ENCODE measurements at regions not wholly inside any gene's neighbourhood (a gene's known extent, or its start where the extent isn't known, plus 50 kb on each side); places are given as distances from the start of the nearest gene placed in this dataset.

DNA sequence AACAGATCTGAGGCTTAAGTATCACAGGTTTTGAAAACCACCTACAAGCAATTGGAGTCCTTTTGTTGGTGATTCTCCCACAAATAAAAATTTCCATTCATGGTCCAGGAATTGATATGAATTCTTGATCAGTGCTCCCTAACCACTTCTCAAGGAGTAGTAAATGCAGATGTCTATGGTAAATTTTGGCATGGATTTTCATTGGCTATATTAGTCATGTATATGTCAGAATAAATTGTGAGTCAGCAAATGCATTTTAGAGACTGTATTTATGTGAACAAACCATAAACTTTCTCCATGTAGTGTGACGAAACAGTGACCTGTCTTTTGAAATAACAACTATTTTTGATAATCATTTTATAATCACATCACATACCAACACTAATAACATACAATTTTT, 611.1 kb downstream of the HTR1A start:
- Histone ChIP-seq H3K27me3 (ENCODE audit: insufficient read depth, low read length) (no peaks in the 10 kb centered on the region), H3K4me3 (ENCODE audit: low read length) (no peak overlapping the region), H3K9me3 (ENCODE audit: low read length) (no peaks in the 10 kb centered on the region), H2AFZ (ENCODE audit: low read depth, low read length) (no peak overlapping the region), H3K36me3 (ENCODE audit: insufficient read depth, low read length) (no peaks in the 10 kb centered on the region), H3K4me1 (ENCODE audit: insufficient read depth, low read length) (no peaks in the 10 kb centered on the region)

DNA sequence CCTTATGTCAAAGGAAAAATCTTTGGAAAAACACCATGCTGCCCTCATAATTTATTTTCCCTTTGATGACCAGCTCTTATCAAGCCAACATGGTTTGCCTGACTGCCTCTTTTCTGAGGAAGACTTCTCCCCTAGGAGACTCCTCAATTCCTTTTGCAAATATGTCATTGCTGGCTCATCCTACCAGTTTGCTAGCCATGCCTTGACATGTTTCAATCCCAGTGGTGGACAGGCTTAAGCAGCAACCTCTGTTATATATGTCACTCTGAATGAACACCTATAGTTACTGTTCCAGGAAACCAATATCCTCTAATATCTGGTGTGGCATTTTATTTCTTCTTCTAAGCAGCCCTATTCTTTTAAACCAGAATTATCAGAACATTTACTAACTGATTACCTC, 615.8 kb downstream of the HTR1A start:
- no peak overlapping the region for H3K4me3 ChIP-seq (ENCODE audit: low read length)
- no peak overlapping the region for H2AFZ ChIP-seq (ENCODE audit: low read depth, low read length)
- H3K9me3 ChIP-seq (ENCODE audit: low read length), result no peaks in the 10 kb centered on the region
- H3K36me3 ChIP-seq (ENCODE audit: insufficient read depth, low read length), result no peaks in the 10 kb centered on the region
- no peaks in the 10 kb centered on the region for H3K27me3 ChIP-seq (ENCODE audit: insufficient read depth, low read length)
- no peaks in the 10 kb centered on the region for H3K4me1 ChIP-seq (ENCODE audit: insufficient read depth, low read length)

DNA sequence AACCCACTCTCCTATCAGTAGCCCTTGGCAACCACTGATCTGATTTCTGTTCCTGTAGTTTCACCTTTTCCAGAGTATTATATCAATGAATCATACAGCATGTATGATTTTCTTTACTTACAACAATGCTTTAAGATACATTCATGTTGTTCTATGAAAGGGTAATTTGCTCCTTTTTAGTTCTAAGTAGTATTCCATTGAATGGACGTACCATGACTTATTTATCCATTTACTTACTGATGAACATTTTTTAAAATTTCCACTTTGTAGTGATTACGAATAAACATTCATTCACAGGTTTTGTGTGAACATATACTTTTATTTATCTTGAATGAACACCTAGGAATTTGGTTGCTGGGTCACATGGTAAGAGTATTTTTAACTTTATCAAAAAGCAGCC, 620.8 kb downstream of the HTR1A start:
- no peaks in the 10 kb centered on the region for H3K9me3 ChIP-seq (ENCODE audit: low read length)
- H2AFZ ChIP-seq (ENCODE audit: low read depth, low read length), result no peak overlapping the region
- no peaks in the 10 kb centered on the region for H3K36me3 ChIP-seq (ENCODE audit: insufficient read depth, low read length)
- H3K27me3 ChIP-seq (ENCODE audit: insufficient read depth, low read length), result no peaks in the 10 kb centered on the region
- no peak overlapping the region for H3K4me3 ChIP-seq (ENCODE audit: low read length)
- H3K4me1 ChIP-seq (ENCODE audit: insufficient read depth, low read length), result no peaks in the 10 kb centered on the region

DNA sequence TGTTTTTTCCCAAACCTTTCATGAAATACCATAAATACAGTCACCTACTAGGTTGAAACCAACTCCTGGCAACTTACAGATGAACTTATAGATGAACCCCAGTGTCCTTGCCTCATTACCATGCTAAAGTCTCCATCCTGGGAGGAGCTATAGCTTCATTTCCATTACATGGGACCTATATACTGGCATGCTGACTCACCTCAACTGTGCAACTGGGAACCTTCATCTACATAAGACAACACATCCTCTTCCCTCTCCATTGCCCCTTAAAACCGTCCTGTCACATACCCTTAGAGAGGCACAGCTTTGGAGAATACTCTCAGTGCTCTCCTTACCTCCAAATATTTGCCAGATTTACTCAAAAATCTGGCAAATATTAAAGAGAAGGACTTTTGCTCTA, 638.3 kb downstream of the HTR1A start:
- H3K9me3 ChIP-seq (ENCODE audit: low read length), result no peaks in the 10 kb centered on the region

DNA sequence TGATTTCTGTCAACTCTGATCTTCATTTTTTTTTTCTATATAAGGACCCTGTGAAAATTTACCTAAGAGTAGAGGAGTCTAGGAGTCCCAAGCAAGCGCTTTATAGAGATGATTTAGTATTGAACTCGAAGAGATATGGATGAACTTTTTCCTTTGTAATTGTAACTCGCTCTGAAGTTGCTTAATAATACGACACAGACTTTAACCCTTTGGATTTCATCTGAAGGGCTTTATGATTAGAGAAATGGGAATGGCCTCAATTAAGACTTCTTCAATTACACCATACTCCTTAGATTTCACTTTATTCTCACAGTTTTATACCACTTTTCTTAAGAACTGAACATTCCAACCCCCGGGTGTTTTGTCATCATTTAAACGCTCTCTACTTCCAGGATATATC, 647.7 kb downstream of the HTR1A start:
- H3K4me1 ChIP-seq (ENCODE audit: insufficient read depth, low read length), result no peaks in the 10 kb centered on the region
- no peaks in the 10 kb centered on the region for H3K9me3 ChIP-seq (ENCODE audit: low read length)
- no peaks in the 10 kb centered on the region for H3K27me3 ChIP-seq (ENCODE audit: insufficient read depth, low read length)
- H2AFZ ChIP-seq (ENCODE audit: low read depth, low read length), result no peak overlapping the region
- H3K4me3 ChIP-seq (ENCODE audit: low read length), result no peak overlapping the region
- no peaks in the 10 kb centered on the region for H3K36me3 ChIP-seq (ENCODE audit: insufficient read depth, low read length)

More for the DNA sequence above, 638.3 kb downstream of the HTR1A start:
- Histone ChIP-seq H3K4me1 (ENCODE audit: insufficient read depth, low read length) (no peaks in the 10 kb centered on the region), H2AFZ (ENCODE audit: low read depth, low read length) (no peak overlapping the region), H3K4me3 (ENCODE audit: low read length) (no peak overlapping the region), H3K36me3 (ENCODE audit: insufficient read depth, low read length) (no peaks in the 10 kb centered on the region), H3K27me3 (ENCODE audit: insufficient read depth, low read length) (no peaks in the 10 kb centered on the region)

DNA sequence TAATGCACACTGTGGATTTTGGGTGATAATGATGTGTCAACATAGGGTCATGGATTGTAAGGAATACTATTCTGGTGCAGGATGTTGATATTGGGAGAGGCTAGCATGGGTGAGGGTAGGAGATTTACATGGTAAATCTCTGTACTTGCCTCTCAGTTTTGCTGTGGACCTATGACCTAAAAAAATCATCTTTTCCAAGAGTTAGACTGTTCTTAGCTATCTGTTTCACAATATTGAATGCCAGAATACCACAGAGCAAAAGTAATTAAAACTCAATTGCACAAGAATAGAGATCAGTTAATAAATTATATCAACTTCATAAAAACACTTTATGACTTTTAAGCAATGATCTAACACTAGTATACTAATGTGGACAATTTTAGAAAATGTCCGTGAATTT, 651.6 kb downstream of the HTR1A start:
- no peaks in the 10 kb centered on the region for H3K9me3 ChIP-seq (ENCODE audit: low read length)
- no peak overlapping the region for H3K4me3 ChIP-seq (ENCODE audit: low read length)
- no peaks in the 10 kb centered on the region for H3K4me1 ChIP-seq (ENCODE audit: insufficient read depth, low read length)
- H2AFZ ChIP-seq (ENCODE audit: low read depth, low read length), result no peak overlapping the region
- H3K27me3 ChIP-seq (ENCODE audit: insufficient read depth, low read length), result no peaks in the 10 kb centered on the region
- H3K36me3 ChIP-seq (ENCODE audit: insufficient read depth, low read length), result no peaks in the 10 kb centered on the region

DNA sequence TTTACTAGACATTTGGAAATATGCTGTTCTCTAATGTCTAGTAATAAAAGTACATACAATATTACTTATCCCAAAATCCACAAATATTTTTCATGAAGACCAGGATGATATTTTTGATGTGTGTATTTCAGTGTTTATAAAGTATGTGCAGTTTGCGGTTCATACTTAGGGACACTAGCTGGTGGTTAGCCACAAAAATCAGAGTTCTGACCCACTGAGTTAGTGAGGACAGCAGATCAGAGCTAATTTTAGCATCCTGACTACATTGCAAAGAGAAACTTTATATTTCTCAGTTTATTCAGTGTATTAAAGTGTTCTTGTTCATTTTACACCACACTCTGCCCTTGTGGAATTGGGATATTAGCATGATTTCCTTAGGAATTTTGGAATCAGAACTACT, 655.3 kb downstream of the HTR1A start:
- Histone ChIP-seq H3K4me1 (ENCODE audit: insufficient read depth, low read length) (no peaks in the 10 kb centered on the region), H3K36me3 (ENCODE audit: insufficient read depth, low read length) (no peaks in the 10 kb centered on the region), H3K27me3 (ENCODE audit: insufficient read depth, low read length) (no peaks in the 10 kb centered on the region), H3K4me3 (ENCODE audit: low read length) (no peak overlapping the region), H3K9me3 (ENCODE audit: low read length) (no peaks in the 10 kb centered on the region), H2AFZ (ENCODE audit: low read depth, low read length) (no peak overlapping the region)

DNA sequence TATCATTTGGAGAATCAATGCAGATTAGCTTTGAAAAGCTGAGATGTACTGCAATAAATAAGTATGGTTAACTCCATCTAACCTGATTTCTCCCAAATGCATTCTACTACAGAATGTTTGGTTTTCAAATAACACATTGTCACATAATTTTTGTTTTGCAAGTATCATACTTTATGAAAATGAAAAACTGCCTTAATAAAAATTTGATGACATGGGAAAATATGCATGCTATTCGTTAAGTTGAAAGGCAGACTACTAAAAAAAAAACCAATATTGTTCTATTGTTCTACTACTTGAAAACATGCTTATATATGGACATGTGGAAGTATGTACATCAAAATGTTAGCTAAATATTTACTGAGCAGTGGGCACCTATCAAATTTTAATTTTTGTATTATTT, 668.9 kb downstream of the HTR1A start:
- Histone ChIP-seq H3K27me3 (ENCODE audit: insufficient read depth, low read length) (no peaks in the 10 kb centered on the region), H3K4me3 (ENCODE audit: low read length) (no peak overlapping the region), H3K9me3 (ENCODE audit: low read length) (no peaks in the 10 kb centered on the region), H3K4me1 (ENCODE audit: insufficient read depth, low read length) (no peaks in the 10 kb centered on the region), H2AFZ (ENCODE audit: low read depth, low read length) (no peak overlapping the region), H3K36me3 (ENCODE audit: insufficient read depth, low read length) (no peaks in the 10 kb centered on the region)

DNA sequence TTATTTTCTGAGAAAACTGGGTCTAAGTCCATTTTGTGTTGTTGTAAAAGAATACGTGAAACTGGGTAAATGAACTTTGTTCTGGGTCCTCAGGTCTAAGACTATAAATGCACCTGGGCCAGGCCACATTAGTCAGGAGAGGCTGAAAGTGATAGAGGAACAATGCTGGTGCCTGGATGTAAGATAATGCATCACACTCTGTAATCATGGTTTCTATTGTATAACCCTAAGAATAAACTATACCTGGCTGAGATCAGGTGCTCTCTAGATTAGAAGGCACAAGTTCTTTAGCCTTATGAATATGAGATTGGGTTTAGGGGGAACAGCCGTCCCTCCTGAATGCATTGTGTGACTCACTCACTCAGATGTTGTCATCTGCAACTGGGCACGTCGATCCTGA, 675.5 kb downstream of the HTR1A start:
- no peaks in the 10 kb centered on the region for H3K36me3 ChIP-seq (ENCODE audit: insufficient read depth, low read length)
- H3K9me3 ChIP-seq (ENCODE audit: low read length), result no peaks in the 10 kb centered on the region
- no peak overlapping the region for H3K4me3 ChIP-seq (ENCODE audit: low read length)
- H3K27me3 ChIP-seq (ENCODE audit: insufficient read depth, low read length), result no peaks in the 10 kb centered on the region
- H3K4me1 ChIP-seq (ENCODE audit: insufficient read depth, low read length), result no peaks in the 10 kb centered on the region
- H2AFZ ChIP-seq (ENCODE audit: low read depth, low read length), result no peak overlapping the region

DNA sequence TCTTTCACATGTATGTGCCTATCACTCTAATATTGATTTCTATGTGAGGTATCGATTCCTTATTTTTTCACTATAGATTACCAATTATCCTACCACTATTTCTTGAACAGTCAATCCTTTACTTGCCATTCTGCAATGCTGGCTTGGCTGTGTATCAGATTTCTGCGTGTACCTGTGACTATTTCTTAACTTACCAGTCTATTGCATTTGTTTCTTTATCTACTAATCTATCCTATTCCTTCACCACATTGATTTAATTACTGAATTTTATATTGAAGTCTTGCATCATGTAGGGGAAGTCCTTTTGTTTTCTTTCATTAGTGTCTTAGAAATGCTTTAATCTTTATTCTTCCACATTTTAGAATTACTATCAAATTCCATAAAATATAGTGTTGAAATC, 684.8 kb downstream of the LRRC70 start:
- Histone ChIP-seq H3K4me3 (ENCODE audit: low read length) (no peak overlapping the region), H2AFZ (ENCODE audit: low read depth, low read length) (no peak overlapping the region), H3K36me3 (ENCODE audit: insufficient read depth, low read length) (no peaks in the 10 kb centered on the region), H3K9me3 (ENCODE audit: low read length) (no peaks in the 10 kb centered on the region), H3K4me1 (ENCODE audit: insufficient read depth, low read length) (no peaks in the 10 kb centered on the region), H3K27me3 (ENCODE audit: insufficient read depth, low read length) (no peaks in the 10 kb centered on the region)

DNA sequence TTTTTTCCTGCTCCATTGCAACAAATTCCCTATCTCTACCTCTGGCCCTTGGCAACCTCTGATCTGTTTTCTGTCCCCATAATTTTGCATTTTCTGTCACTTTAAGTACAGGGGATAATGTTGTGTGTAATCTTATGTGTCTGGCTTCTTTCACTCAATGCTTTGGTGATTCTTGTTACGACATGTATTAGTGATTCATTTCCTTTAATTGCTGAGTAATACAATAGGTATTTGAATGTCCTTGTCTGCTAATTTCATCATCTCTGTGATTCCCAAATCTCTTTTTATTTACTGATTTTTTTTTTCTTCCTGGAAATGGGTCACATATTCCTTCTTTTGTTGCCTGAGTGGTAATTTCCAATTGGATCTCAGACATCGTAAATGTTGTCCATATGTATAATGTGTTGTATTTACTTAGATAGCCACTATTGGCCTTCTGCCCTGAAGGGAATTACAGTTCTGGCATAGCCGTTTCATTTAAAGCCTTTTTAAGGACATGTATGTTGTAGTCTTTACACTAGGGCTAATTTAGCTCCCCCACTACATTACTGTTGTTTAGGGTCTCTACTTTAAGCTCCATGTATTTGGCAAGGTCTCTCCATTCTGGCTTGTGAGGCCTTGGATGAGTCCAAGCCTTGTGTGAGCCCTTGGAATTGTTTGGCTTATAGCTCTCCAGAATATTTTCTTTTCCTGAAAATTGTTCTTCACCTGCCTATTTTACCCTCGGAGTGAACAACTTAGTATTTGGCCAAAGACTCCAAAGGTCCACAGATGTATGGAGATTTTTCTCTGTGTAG, 683.8 kb downstream of the LRRC70 start:
- Histone ChIP-seq H3K36me3 (ENCODE audit: insufficient read depth, low read length) (no peaks in the 10 kb centered on the region), H2AFZ (ENCODE audit: low read depth, low read length) (no peak overlapping the region), H3K4me3 (ENCODE audit: low read length) (no peak overlapping the region), H3K9me3 (ENCODE audit: low read length) (no peaks in the 10 kb centered on the region), H3K4me1 (ENCODE audit: insufficient read depth, low read length) (no peaks in the 10 kb centered on the region), H3K27me3 (ENCODE audit: insufficient read depth, low read length) (no peaks in the 10 kb centered on the region)

DNA sequence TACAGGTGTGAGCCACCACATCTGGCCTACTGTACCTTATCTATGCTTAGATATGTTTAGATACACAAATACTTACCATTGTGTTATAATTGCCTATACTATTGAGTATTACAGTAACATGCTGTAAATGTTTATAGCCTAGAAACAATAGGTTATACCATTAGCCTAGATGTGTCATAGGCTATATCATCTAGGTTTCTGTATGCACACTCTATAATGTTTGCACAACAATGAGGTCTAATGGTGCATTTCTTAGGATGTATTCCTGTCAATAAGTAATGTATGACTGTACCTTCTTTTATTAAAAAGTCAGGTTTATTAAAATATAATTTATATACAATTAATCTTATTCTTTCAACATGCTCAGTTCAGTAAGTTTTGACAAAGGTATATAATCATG, 683.1 kb downstream of the LRRC70 start:
- H3K9me3 ChIP-seq (ENCODE audit: low read length), result no peaks in the 10 kb centered on the region
- no peaks in the 10 kb centered on the region for H3K36me3 ChIP-seq (ENCODE audit: insufficient read depth, low read length)
- H3K4me3 ChIP-seq (ENCODE audit: low read length), result no peak overlapping the region
- no peaks in the 10 kb centered on the region for H3K4me1 ChIP-seq (ENCODE audit: insufficient read depth, low read length)
- H2AFZ ChIP-seq (ENCODE audit: low read depth, low read length), result no peak overlapping the region
- H3K27me3 ChIP-seq (ENCODE audit: insufficient read depth, low read length), result no peaks in the 10 kb centered on the region

DNA sequence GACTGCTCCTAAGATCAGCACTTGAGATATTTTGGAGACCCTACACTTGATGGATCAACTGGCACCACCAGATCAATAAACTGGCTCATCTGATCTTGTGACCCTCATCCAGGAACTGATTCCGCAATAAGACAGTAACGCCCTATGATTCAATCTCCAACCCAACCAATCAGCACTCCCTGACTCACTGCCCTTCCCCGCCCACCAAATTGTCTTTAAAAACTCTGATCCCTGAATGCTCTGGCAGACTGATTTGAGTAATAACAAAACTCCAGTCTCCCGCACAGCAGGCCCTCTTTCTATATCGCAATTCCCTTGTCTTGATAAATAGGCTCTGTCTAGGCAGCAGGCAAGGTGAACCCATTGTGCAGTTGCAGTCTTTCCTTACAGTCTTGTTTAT, 677.0 kb downstream of the LRRC70 start:
- Histone ChIP-seq H2AFZ (ENCODE audit: low read depth, low read length) (no peak overlapping the region), H3K9me3 (ENCODE audit: low read length) (no peaks in the 10 kb centered on the region), H3K27me3 (ENCODE audit: insufficient read depth, low read length) (no peaks in the 10 kb centered on the region), H3K36me3 (ENCODE audit: insufficient read depth, low read length) (no peaks in the 10 kb centered on the region), H3K4me1 (ENCODE audit: insufficient read depth, low read length) (no peaks in the 10 kb centered on the region), H3K4me3 (ENCODE audit: low read length) (no peak overlapping the region)

DNA sequence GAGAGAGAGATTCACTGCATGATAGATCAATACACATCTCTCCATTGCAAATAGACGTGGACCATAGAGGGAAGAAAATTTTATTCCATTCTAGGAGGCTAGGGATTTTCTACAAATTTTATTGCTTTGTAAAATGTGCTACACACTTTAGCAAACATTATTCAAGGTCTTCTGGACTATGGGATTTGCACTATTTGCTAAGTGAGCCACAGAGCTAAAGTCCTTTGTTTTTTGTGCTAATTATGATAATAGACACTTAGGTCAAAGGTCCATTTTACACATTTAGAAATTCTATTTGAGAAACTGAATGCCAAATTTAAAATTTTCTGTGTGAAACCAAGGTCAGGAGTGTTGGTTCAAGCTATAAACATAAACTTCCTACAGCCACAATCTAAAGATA, 672.3 kb downstream of the LRRC70 start:
- H3K4me1 ChIP-seq (ENCODE audit: insufficient read depth, low read length), result no peaks in the 10 kb centered on the region
- H3K36me3 ChIP-seq (ENCODE audit: insufficient read depth, low read length), result no peaks in the 10 kb centered on the region
- H3K4me3 ChIP-seq (ENCODE audit: low read length), result no peak overlapping the region
- H3K9me3 ChIP-seq (ENCODE audit: low read length), result no peaks in the 10 kb centered on the region
- no peaks in the 10 kb centered on the region for H3K27me3 ChIP-seq (ENCODE audit: insufficient read depth, low read length)
- H2AFZ ChIP-seq (ENCODE audit: low read depth, low read length), result no peak overlapping the region

All from neuron (in vitro differentiated cells).